Limb (tissue), 2 donors: ENCODE measurements at regions not wholly inside any gene's neighbourhood (a gene's known extent, or its start where the extent isn't known, plus 50 kb on each side); places are given as distances from the start of the nearest gene placed in this dataset.

Experiments used
- DNase-seq, 2 donors: peaks; one replicate each; pipeline ENCODE4 v3.0.0-alpha.2; 2016; ENCODE audit errors: extremely low spot score in 2 of 2

DNA sequence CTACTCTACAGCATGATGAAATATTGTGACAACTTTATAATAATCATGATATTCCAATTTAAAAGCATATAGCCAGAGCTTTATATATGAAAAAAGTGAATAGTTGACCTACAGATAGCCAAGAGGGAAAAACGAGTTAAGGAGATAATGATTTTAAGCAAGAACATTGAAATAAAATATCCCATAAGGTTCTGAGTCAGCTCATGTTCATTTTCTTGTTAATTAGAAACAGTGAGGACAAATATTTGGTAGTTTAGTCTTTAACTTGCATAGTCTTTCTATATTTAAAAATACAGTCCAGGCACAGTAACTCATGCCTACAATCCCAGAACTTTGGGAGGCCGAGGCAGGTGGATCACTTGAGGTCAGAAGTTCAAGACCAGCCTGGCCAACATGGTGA, 55.8 kb upstream of the CDH6 start:
- DNase-seq, result no peak

- no peak for DNase-seq
Measured at GRCh38 chr5:31135542-31135941, 57.9 kb upstream of the CDH6 start.

DNA sequence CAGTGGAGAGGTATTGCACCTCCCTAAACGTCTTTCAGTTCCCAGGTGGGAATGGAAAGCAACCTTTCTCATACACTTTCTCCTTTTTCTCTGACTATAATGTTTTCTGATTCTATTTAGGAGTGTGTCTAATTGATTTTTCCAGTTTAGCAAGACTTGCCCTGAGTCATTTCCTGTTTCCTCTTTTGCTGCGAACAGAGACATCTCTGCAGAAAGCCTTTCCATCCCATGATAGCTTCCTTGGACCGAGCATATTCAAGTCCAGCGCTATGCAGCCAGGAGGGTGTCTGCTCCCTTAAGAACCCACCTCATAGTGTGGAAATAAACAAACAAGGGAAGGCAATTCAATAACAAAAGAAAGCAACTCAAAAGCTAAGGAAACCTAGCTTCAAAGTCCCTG, 60.0 kb upstream of the CDH6 start:
- DNase-seq, result no peak

DNA sequence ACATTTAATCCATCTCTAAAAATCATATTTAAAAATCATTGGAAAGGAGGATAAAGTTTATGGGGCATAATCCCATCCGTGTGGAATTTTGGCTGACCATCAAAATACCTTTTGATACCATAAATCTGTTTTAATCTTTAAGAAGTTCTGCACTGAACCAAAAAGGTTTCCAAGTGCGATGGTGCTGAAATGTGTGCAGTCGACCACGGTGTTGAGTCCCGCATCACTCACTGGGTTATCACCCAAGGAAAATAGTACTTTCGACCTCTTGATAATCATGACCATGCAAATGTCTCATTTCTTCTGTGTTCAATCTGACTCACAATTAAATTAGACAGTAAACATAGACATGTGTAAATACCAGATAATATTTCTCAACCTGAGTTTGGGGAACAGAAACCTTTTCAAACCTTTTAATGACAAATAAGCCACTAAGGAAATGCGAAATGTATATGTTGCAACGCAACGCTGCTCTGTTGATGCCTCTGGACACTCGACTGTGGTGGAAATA, 62.0 kb upstream of the CDH6 start:
- DNase-seq, result no peak

GRCh38 chr5:31130676-31131075, 62.8 kb upstream of the CDH6 start:
- DNase-seq, result no peak

GRCh38 chr5:31124651-31125305, 68.7 kb upstream of the CDH6 start:
- DNase-seq, result no peak

GRCh38 chr5:31124026-31124425, 69.5 kb upstream of the CDH6 start:
- DNase-seq, result no peak

GRCh38 chr5:31122998-31123951, 70.2 kb upstream of the CDH6 start:
- DNase-seq, result no peak

DNA sequence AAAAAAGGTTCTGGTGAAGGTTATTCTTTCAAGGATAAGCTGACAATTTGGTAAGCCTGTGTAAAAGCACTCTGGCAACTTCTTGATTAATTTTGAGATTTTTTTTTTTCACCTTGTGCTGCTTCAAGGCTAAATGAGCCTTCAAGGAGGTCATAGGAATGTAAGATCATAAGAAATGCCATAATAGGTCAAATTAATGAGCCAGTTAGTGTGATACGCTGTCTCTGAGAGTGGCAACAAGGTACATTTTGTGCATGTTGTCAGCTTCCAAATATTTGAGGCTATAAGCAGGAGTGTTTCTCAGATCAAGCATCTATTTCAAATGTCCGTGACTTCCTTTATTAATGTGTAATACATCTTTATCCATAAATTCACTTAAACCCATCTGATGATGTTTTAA, 72.3 kb upstream of the CDH6 start:
- DNase-seq, result no peak

DNA sequence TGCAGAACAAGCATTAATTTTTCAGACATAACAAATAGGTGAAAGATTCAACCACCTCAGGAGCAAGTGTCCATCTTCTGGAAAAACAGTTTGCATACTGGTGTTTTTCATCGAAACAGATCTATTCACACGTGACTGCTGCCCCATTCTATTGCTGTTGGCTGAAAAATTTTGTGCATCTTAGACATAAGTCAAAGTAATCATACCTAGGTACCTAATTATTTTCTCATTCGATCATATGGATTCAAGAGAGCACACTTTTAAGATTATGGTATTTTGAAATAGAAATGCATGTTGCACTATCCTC, 72.9 kb upstream of the CDH6 start:
- no peak for DNase-seq

DNA sequence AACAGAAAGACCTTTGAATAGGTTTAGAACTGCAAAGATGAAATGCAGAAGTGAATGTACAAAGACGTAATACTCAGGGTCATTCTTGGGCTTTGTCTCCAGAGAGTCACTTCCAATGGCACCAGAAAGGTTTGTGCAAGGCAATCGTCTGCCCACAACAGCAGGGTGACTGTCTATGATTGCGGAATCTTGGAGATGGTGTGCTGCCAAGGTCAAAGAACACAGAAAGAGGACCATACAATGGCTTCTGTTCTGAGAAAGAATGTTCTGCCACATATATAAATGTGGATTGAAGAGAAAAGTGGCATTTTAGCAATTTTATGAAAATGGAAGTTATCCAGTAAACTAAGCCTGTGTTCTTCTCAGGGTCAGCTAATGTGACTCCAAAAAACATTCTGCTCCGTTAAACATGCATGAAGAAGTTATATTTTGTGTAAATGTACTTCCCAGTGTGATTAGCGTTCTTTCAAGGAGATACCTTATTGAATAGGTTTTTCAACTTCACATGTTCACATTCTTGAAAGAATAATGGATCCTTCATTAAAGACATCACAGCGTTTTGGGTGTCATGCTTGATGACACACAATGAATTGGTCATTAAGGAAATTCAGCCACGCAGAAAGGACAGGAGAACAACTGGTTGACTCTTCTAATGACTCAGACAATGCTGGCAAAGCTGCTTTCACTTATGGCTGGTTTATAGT, 73.4 kb upstream of the CDH6 start:
- DNase-seq, result no peak

- no peak for DNase-seq
Measured at GRCh38 chr5:31116466-31117031, 76.9 kb upstream of the CDH6 start.

GRCh38 chr5:31114817-31115216, 78.7 kb upstream of the CDH6 start:
- no peak for DNase-seq

DNA sequence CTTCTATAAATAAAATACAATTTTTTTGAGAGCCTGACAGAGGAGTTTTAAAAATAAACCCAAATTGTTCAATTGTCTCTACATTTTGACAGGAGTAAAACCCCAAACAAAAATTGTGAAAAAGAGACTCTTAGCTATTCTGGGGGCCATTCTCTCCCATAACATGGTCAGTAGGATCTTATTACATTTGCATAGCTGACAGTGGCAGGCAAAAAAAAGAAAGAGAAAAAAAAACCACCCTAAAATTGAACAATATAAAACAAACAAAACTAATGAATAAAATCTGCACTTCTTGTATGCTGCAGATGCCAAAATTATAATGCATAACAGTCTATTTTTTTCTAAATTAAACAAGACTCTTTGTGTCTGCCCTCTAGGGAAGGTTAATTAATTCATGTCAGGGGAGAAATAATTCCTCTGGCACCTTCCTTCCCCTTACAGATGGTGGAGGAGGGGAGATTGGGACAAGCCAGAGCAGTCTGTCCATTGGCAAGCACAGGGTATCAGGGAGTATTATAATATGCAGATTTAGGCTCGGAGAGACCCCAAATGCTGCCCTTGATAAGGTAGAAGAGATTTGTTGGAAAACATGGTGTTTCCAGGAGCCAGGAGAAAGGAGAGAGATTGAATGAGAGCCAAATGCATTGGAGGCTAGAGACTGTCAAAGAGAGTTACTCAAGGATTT, 79.7 kb upstream of the CDH6 start:
- DNase-seq, result no peak

GRCh38 chr5:31113101-31113500, 80.4 kb upstream of the CDH6 start:
- DNase-seq, result no peak

- no peak for DNase-seq
Measured at GRCh38 chr5:31107091-31107518, 86.4 kb upstream of the CDH6 start.

DNA sequence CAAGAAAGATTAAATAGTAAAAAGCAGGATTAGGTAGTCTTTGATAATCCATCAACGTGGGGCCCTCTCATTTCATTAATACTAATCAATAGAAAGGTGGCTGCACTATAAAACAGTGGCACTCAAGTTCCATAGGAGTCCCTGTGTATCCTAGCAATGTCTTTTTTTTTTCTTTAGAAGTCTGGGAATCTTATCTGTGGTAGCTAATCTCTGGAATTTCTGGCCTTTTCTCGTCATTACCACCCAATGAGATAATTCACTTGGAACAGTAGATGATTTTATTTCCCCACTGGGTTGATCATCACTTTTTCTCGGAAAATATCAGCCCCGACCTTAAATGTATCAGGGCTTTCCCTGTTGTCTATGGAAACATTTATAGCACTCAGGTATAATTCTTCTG, 86.8 kb upstream of the CDH6 start:
- DNase-seq, result no peak

- DNase-seq, result no peak
Measured at GRCh38 chr5:31106278-31106677, 87.2 kb upstream of the CDH6 start.

DNA sequence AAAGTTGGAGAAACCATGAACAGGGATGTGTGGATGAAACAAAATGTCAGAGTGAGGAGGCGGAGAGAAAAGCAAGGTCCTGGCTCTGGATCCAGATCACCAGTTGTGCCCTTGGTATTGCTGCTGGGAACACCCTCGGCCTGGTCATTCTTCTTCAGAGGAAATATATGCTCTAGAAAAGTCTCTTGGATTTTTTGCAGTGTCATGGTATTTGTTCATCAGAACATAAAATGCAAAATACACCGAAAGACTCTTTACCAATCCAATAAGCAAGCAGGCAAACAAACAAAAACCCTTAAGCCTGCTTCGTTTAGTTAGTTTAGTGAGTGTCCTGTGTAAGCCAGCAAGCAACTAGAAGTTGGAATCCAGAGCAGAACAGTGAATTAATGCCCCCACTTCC, 88.7 kb upstream of the CDH6 start:
- no peak for DNase-seq

DNA sequence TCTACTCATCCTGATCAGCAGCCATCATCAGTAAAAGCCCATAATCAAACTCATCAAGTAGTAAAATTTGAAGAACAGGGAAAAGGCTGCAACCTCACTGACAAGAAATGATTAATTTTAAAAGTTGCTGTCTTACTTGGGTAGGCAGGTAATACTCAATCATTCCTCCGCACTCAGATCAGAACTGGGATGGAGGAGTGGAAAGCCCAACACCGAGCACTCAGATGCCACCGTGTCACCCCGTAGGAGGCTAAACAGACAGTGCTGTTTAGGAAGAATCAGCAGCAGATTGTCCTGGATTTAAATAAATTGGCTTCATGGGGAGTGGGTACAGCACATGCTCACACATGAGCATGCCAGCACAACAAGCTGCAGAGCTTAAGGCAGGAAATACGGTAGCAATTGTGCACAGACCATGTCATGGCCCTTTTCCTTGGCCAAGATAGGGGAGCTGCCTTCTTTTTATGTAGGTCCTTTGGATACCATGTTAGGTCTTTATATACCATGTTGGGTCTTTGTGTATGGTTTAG, 92.6 kb upstream of the CDH6 start:
- no peak for DNase-seq

GRCh38 chr5:31100047-31100575, 93.4 kb upstream of the CDH6 start:
- DNase-seq, result no peak
